RPMI8226 (cell line): ENCODE measurements at regions not wholly inside any gene's neighbourhood (a gene's known extent, or its start where the extent isn't known, plus 50 kb on each side); places are given as distances from the start of the nearest gene placed in this dataset.
"Not testable (repeated sequence)": the region's sequence is repeated elsewhere in the genome, so short reads cannot be mapped to it uniquely, and the experiment has no call there.

Source experiments
- DNase-seq: peaks from one replicate; pipeline ENCODE4 v3.0.0-alpha.2; 2015

- no peak for DNase-seq
These were observed 1040.4 kb upstream of the MIR17HG start for GRCh38 chr13:90307136-90307535.

- DNase-seq: no peak
These were observed 1039.2 kb upstream of the MIR17HG start for GRCh38 chr13:90308249-90308648.

- no peak for DNase-seq
These were observed 1035.6 kb upstream of the MIR17HG start for GRCh38 chr13:90311929-90312328.

- no peak for DNase-seq
These were observed 1032.4 kb upstream of the MIR17HG start for GRCh38 chr13:90315061-90315460.

GRCh38 chr13:90320664-90321063, 1026.8 kb upstream of the MIR17HG start:
- DNase-seq: no peak

GRCh38 chr13:90321281-90321931, 1026.1 kb upstream of the MIR17HG start:
- DNase-seq: no peak

- no peak for DNase-seq
These were observed 1017.8 kb upstream of the MIR17HG start for GRCh38 chr13:90329641-90330040.

- no peak for DNase-seq
These were observed 1015.5 kb upstream of the MIR17HG start for GRCh38 chr13:90331974-90332373.

- no peak for DNase-seq
These were observed 1011.0 kb upstream of the MIR17HG start for GRCh38 chr13:90336507-90336906.

GRCh38 chr13:90341348-90341747, 1006.1 kb upstream of the MIR17HG start:
- DNase-seq: not testable (repeated sequence)

GRCh38 chr13:90348477-90349136, 998.9 kb upstream of the MIR17HG start:
- not testable (repeated sequence) for DNase-seq

- DNase-seq: no peak
These were observed 994.7 kb upstream of the MIR17HG start for GRCh38 chr13:90352763-90353162.

- no peak for DNase-seq
These were observed 992.2 kb upstream of the MIR17HG start for GRCh38 chr13:90355162-90355751.

- no peak for DNase-seq
These were observed 986.7 kb upstream of the MIR17HG start for GRCh38 chr13:90360785-90361184.

GRCh38 chr13:90362707-90363106, 984.8 kb upstream of the MIR17HG start:
- no peak for DNase-seq

- DNase-seq: no peak
These were observed 982.4 kb upstream of the MIR17HG start for GRCh38 chr13:90365130-90365529.

GRCh38 chr13:90374168-90374567, 973.3 kb upstream of the MIR17HG start:
- no peak for DNase-seq

GRCh38 chr13:90375851-90376250, 971.6 kb upstream of the MIR17HG start:
- no peak for DNase-seq

- no peak for DNase-seq
These were observed 965.1 kb upstream of the MIR17HG start for GRCh38 chr13:90382425-90382824.

GRCh38 chr13:90385781-90386489, 961.6 kb upstream of the MIR17HG start:
- DNase-seq: no peak

- no peak for DNase-seq
These were observed 958.5 kb upstream of the MIR17HG start for GRCh38 chr13:90388887-90389452.

GRCh38 chr13:90389537-90389936, 958.0 kb upstream of the MIR17HG start:
- no peak for DNase-seq

GRCh38 chr13:90393408-90393807, 954.1 kb upstream of the MIR17HG start:
- no peak for DNase-seq
